H9 (cell line): ENCODE measurements at regions not wholly inside any gene's neighbourhood (a gene's known extent, or its start where the extent isn't known, plus 50 kb on each side); places are given as distances from the start of the nearest gene placed in this dataset.

Experiments
- DNase-seq: peaks from one replicate; pipeline ENCODE4 v3.0.0-alpha.2; 2017
- H2AFZ ChIP-seq: one replicate; pipeline ENCODE4 v1.6.1; 2013; ENCODE audit warnings: mild to moderate bottlenecking, low read length, control low read depth, moderate library complexity
- H2AK5ac ChIP-seq: 2 replicates; pipeline ENCODE4 v1.6.1; 2013; ENCODE audit warnings: low read length, control low read depth, mixed read lengths; ENCODE audit not compliant: insufficient read length
- H2BK120ac ChIP-seq: one replicate; pipeline ENCODE4 v1.6.1; 2013; ENCODE audit warnings: low read depth, mild to moderate bottlenecking, low read length, control low read depth, inconsistent platforms; ENCODE audit not compliant: poor library complexity, severe bottlenecking
- H2BK12ac ChIP-seq: 2 replicates; pipeline ENCODE4 v1.6.1; 2013; ENCODE audit warnings: low read length, control low read depth, mixed read lengths, low read depth; ENCODE audit not compliant: insufficient read length
- H2BK15ac ChIP-seq: 2 replicates; pipeline ENCODE4 v1.6.1; 2013; ENCODE audit warnings: low read depth, low read length, control low read depth
- H2BK20ac ChIP-seq: one replicate; pipeline ENCODE4 v1.6.1; 2013; ENCODE audit warnings: low read depth, mild to moderate bottlenecking, low read length, control low read depth, inconsistent platforms; ENCODE audit not compliant: poor library complexity, severe bottlenecking
- H2BK5ac ChIP-seq: 2 replicates; pipeline ENCODE4 v1.6.1; 2013; ENCODE audit warnings: low read length, control low read depth, mixed read lengths; ENCODE audit not compliant: insufficient read length
- H3K14ac ChIP-seq: 2 replicates; pipeline ENCODE4 v1.6.1; 2013; ENCODE audit warnings: low read length, control low read depth; ENCODE audit not compliant: insufficient read depth
- H3K18ac ChIP-seq: 2 replicates; pipeline ENCODE4 v1.6.1; 2013; ENCODE audit warnings: low read depth, mild to moderate bottlenecking, mixed read lengths, low read length, control low read depth; ENCODE audit not compliant: insufficient read length
- H3K23ac ChIP-seq: 2 replicates; pipeline ENCODE4 v1.6.1; 2013; ENCODE audit warnings: low read length, control low read depth, mixed read lengths, low read depth; ENCODE audit not compliant: insufficient read length
- H3K23me2 ChIP-seq: 2 replicates; pipeline ENCODE4 v1.6.1; 2013; ENCODE audit warnings: low read depth, mild to moderate bottlenecking, mixed read lengths, low read length, control low read depth; ENCODE audit not compliant: insufficient read length, poor library complexity, severe bottlenecking
- H3K27ac ChIP-seq: 2 replicates; pipeline ENCODE4 v1.5.1; 2013; ENCODE audit warnings: low read length, control low read depth, mixed read lengths, low read depth; ENCODE audit not compliant: insufficient read length
- H3K27me3 ChIP-seq: 2 replicates; pipeline ENCODE4 v1.6.1; 2013; ENCODE audit warnings: low read length, control low read depth, inconsistent platforms; ENCODE audit not compliant: insufficient read depth
- H3K4ac ChIP-seq: 2 replicates; pipeline ENCODE4 v1.6.1; 2013; ENCODE audit warnings: low read depth, mild to moderate bottlenecking, control low read depth, inconsistent platforms, low read length, moderate library complexity
- H3K4me1 ChIP-seq: 2 replicates; pipeline ENCODE4 v1.6.1; 2013; ENCODE audit warnings: low read length, control low read depth, inconsistent platforms; ENCODE audit not compliant: insufficient read depth
- H3K4me2 ChIP-seq: 2 replicates; pipeline ENCODE4 v1.6.1; 2013; ENCODE audit warnings: low read length, control low read depth, mixed read lengths; ENCODE audit not compliant: insufficient read length, insufficient read depth
- H3K56ac ChIP-seq: 2 replicates; pipeline ENCODE4 v1.6.1; 2013; ENCODE audit warnings: low read depth, mild to moderate bottlenecking, mixed read lengths, low read length, control low read depth; ENCODE audit not compliant: insufficient read length
- H3K79me1 ChIP-seq: 2 replicates; pipeline ENCODE4 v1.6.1; 2013; ENCODE audit warnings: low read depth, mild to moderate bottlenecking, moderate library complexity, low read length, control low read depth, inconsistent platforms; ENCODE audit not compliant: insufficient read depth, poor library complexity, severe bottlenecking
- H3K79me2 ChIP-seq: 2 replicates; pipeline ENCODE4 v1.6.1; 2013; ENCODE audit warnings: low read length, control low read depth, inconsistent platforms; ENCODE audit not compliant: insufficient read depth
- H3K9ac ChIP-seq: 2 replicates; pipeline ENCODE4 v1.6.1; 2013; ENCODE audit warnings: low read length, control low read depth, mixed read lengths; ENCODE audit not compliant: insufficient read length; ENCODE audit errors: extremely low read depth
- H3K9me3 ChIP-seq: one replicate; pipeline ENCODE4 v1.6.1; 2013; ENCODE audit warnings: low read depth, low read length, inconsistent platforms; ENCODE audit not compliant: control insufficient read depth
- H3T11ph ChIP-seq: one replicate; pipeline ENCODE4 v1.6.1; 2013; ENCODE audit warnings: mild to moderate bottlenecking, low read length, control low read depth, inconsistent platforms
- H4K20me1 ChIP-seq: one replicate; pipeline ENCODE4 v1.6.1; 2013; ENCODE audit not compliant: control insufficient read depth, insufficient read length, insufficient read depth
- H4K5ac ChIP-seq: 2 replicates; pipeline ENCODE4 v1.6.1; 2013; ENCODE audit warnings: low read depth, mild to moderate bottlenecking, mixed read lengths, low read length, control low read depth; ENCODE audit not compliant: insufficient read length
- H4K8ac ChIP-seq: replicated peaks from 2 replicates; pipeline ENCODE4 v1.6.1; 2013; ENCODE audit warnings: low read length, control low read depth, mixed read lengths, low read depth; ENCODE audit not compliant: insufficient read length
- H4K91ac ChIP-seq: 2 replicates; pipeline ENCODE4 v1.6.1; 2013; ENCODE audit warnings: low read depth, mild to moderate bottlenecking, moderate library complexity, mixed read lengths, low read length, control low read depth; ENCODE audit not compliant: insufficient read length
- H3K27ac Mint-ChIP-seq, 3 experiments: 2 replicates in 2 of 3; 3 replicates in 1 of 3; pipeline ENCODE4 v1.8.0; 2020 to 2021; ENCODE audit warnings: mixed read lengths in 3 of 3, mild to moderate bottlenecking in 1 of 3, moderate library complexity in 1 of 3
- H3K27me3 Mint-ChIP-seq: 2 replicates; pipeline ENCODE4 v1.8.0; 2021; ENCODE audit warnings: low read depth, mild to moderate bottlenecking, moderate library complexity, mixed read lengths
- H3K36me3 Mint-ChIP-seq, 3 experiments: 2 replicates in 2 of 3; 3 replicates in 1 of 3; pipeline ENCODE4 v1.8.0; 2020 to 2021; ENCODE audit warnings: low read depth in 3 of 3, mixed read lengths in 3 of 3; ENCODE audit not compliant: insufficient read depth in 1 of 3
- H3K4me1 Mint-ChIP-seq, 2 experiments: 2 replicates each; pipeline ENCODE4 v1.8.0; 2020; ENCODE audit warnings: mixed read lengths in 2 of 2
- H3K4me3 Mint-ChIP-seq, 2 experiments: 2 replicates in 1 of 2; 3 replicates in 1 of 2; pipeline ENCODE4 v1.8.0; 2020 to 2021; ENCODE audit warnings: mild to moderate bottlenecking in 2 of 2, mixed read lengths in 2 of 2, moderate library complexity in 1 of 2
- H3K9me3 Mint-ChIP-seq, 2 experiments: 2 replicates in 1 of 2; 3 replicates in 1 of 2; pipeline ENCODE4 v1.8.0; 2020; ENCODE audit warnings: mild to moderate bottlenecking in 2 of 2, mixed read lengths in 2 of 2, moderate library complexity in 1 of 2
- CTCF ChIP-seq: fragments of 200-600 bp; sonication (generic); conservative IDR thresholded peaks from 3 replicates; pipeline ENCODE4 v1.8.0; 2021; ENCODE audit warnings: antibody characterized with exemption, mild to moderate bottlenecking
- WGBS: extraction: QIAGEN DNeasy Blood & Tissue Kit; methylation state at CpG from one replicate; pipeline ENCODE4 v1.1.7; 2013; ENCODE audit warnings: missing lambda C conversion rate, low lambda C conversion rate, mixed read lengths; ENCODE audit not compliant: insufficient read length; ENCODE audit errors: extremely low coverage; 5-methylcytosine and 5-hydroxymethylcytosine counted together

GRCh38 chr3:181417748-181418147, 294.0 kb upstream of the SOX2 start:
- Histone ChIP-seq H3K9ac (no peak overlapping the region), H3T11ph (no peak overlapping the region), H3K79me1 (no peaks in the 10 kb centered on the region), H3K27ac (no peak overlapping the region), H2AFZ (no peak overlapping the region), H3K14ac (no peak overlapping the region), H3K23ac (no peak overlapping the region), H4K8ac (no peak overlapping the region), H2BK20ac (no peak overlapping the region), H2BK120ac (no peak overlapping the region), H3K4ac (no peak overlapping the region), H3K56ac (no peak overlapping the region), H4K20me1 (no peaks in the 10 kb centered on the region), H3K27me3 (no peaks in the 10 kb centered on the region), H3K9me3 (no peaks in the 10 kb centered on the region), H2AK5ac (no peak overlapping the region), H2BK15ac (no peak overlapping the region), H3K4me2 (no peak overlapping the region), H4K5ac (no peak overlapping the region), H3K18ac (no peak overlapping the region), H3K23me2 (no peaks in the 10 kb centered on the region), H2BK5ac (no peak overlapping the region), H3K4me1 (0 out of 2 replicates have a peak, but pooled peaks cover 2% of the 10 kb centered on the region), H2BK12ac (no peak overlapping the region), H3K79me2 (no peaks in the 10 kb centered on the region), H4K91ac (no peak overlapping the region)
- DNase-seq: no peak
- Mint-ChIP-seq H3K36me3 (no peaks in the 10 kb centered on the region), H3K4me1 (peaks cover 11 to 13% of the 10 kb centered on the region in 2 experiments), H3K9me3 (no peaks in the 10 kb centered on the region), H3K4me3 (no peak overlapping the region), H3K27me3 (no peaks in the 10 kb centered on the region), H3K27ac (no peak overlapping the region; a peak in 1 of 7 replicates)
- no CpG with 5 or more reads among the region's 8 CpGs for WGBS
- TF ChIP-seq CTCF: no peak
